Ovary (tissue), 7 donors: ENCODE measurements at regions not wholly inside any gene's neighbourhood (a gene's known extent, or its start where the extent isn't known, plus 50 kb on each side); places are given as distances from the start of the nearest gene placed in this dataset.

Experiments used
- DNase-seq, 5 donors: peaks; one replicate each; pipeline ENCODE4 v3.0.0-alpha.2; 2019 to 2020
- H3K27ac ChIP-seq, 2 donors: fragments of 200-600 bp; one replicate each; pipeline versions ENCODE4 v1.5.1 to v1.8.0; 2019 to 2022
- H3K27me3 ChIP-seq: fragments of 200-600 bp; one replicate; pipeline ENCODE4 v1.8.0; 2022
- H3K36me3 ChIP-seq: fragments of 200-600 bp; sonication (generic); one replicate; pipeline ENCODE4 v1.5.1; 2019
- H3K4me1 ChIP-seq: one replicate; pipeline ENCODE4 v1.8.1; 2013; ENCODE audit warnings: mild to moderate bottlenecking, moderate library complexity; ENCODE audit not compliant: insufficient read depth
- H3K4me3 ChIP-seq: fragments of 200-600 bp; sonication (generic); one replicate; pipeline ENCODE4 v1.5.1; 2017
- H3K9me3 ChIP-seq, 2 donors: fragments of 200-600 bp in 1 of 2; sonication (generic) in 1 of 2; one replicate each; pipeline versions ENCODE4 v1.5.1 to v1.8.1; 2013 to 2019; ENCODE audit warnings: mild to moderate bottlenecking in 1 of 2, moderate library complexity in 1 of 2
- CTCF ChIP-seq, 3 donors: fragments of 450-650 bp in 2 of 3; fragments of 200-600 bp in 1 of 3; IDR thresholded peaks; one replicate each; pipeline versions ENCODE4 v1.5.1 to v1.8.0; 2016 to 2022; ENCODE audit warnings: antibody characterized with exemption in 3 of 3, mild to moderate bottlenecking in 1 of 3
- EP300 ChIP-seq: sonication (generic); formaldehyde crosslinking; IDR thresholded peaks from one replicate; pipeline ENCODE4 v1.6.1; 2017; ENCODE audit warnings: antibody characterized with exemption
- POLR2A ChIP-seq: fragments of 450-650 bp; IDR thresholded peaks from one replicate; pipeline ENCODE4 v1.6.1; 2017; ENCODE audit warnings: antibody characterized with exemption, mild to moderate bottlenecking, moderate library complexity
- WGBS, 3 donors: extraction: QIAGEN DNeasy Blood & Tissue Kit in 1 of 3; methylation state at CpG; one replicate each; pipeline versions ENCODE4 v1.1.5 to v1.1.7; 2013 to 2017; 5-methylcytosine and 5-hydroxymethylcytosine counted together
- intact Hi-C, 4 donors: fragments of 100-400 bp; cut with DNase I; formaldehyde crosslinking; loops; one replicate each; pipeline versions ENCODE4 v1.11.0 to v1.15.1; 2022 to 2023
- donor health status: DM: no; HTN: no; CAD: no; lungs with moderate emphysema.
- donor health status: DM: no; HTN: no; CAD: no.
- donor health status: Bipolar disorder and iron deficiency.
- donor health status: DM: no; HTN: no; CAD: no.
- donor health status: DM: yes; HTN: yes; CAD: no.

- 64 to 79% (median 74%) methylated on average over 3 of the region's 3 CpGs for WGBS, 3 donors
- intact Hi-C loops = no loop called here
- H3K4me3 ChIP-seq = no peak overlapping the region
- H3K4me1 ChIP-seq = no peaks in the 10 kb centered on the region
- TF ChIP-seq CTCF (IDR thresholded peaks at IDR 0.05) (no peak), EP300 (no peak), POLR2A (no peak)
- no peaks in the 10 kb centered on the region for H3K27me3 ChIP-seq
- H3K9me3 ChIP-seq = no peaks in the 10 kb centered on the region
- DNase-seq = no peak
- no peak overlapping the region for H3K27ac ChIP-seq
- H3K36me3 ChIP-seq = no peaks in the 10 kb centered on the region
Measured at GRCh38 chr3:148197061-148197460, 500.6 kb upstream of the AGTR1 start.

- Histone ChIP-seq H3K4me3 (no peak overlapping the region), H3K9me3 (no peaks in the 10 kb centered on the region), H3K36me3 (no peaks in the 10 kb centered on the region), H3K27me3 (no peaks in the 10 kb centered on the region), H3K4me1 (no peaks in the 10 kb centered on the region), H3K27ac (no peak overlapping the region)
- TF ChIP-seq POLR2A = no peak
- TF ChIP-seq CTCF (IDR thresholded peaks at IDR 0.05) = no peak
- TF ChIP-seq EP300 = no peak
- intact Hi-C loops = no loop called here
- no peak for DNase-seq
- WGBS, 3 donors = 47 to 62% (median 50%) methylated on average over 1 of the region's 1 CpG
Measured at GRCh38 chr3:148202386-148202785, 495.3 kb upstream of the AGTR1 start.

- no peak overlapping the region for H3K4me3 ChIP-seq
- no peak overlapping the region for H3K27ac ChIP-seq
- no peaks in the 10 kb centered on the region for H3K4me1 ChIP-seq
- no peaks in the 10 kb centered on the region for H3K27me3 ChIP-seq
- intact Hi-C loops = no loop called here
- H3K9me3 ChIP-seq = no peaks in the 10 kb centered on the region
- WGBS, 3 donors = 52 to 58% (median 58%) methylated on average over 6 of the region's 6 CpGs
- TF ChIP-seq CTCF (IDR thresholded peaks at IDR 0.05) = no peak
- no peak for TF ChIP-seq POLR2A
- no peak for TF ChIP-seq EP300
- DNase-seq = no peak
- no peaks in the 10 kb centered on the region for H3K36me3 ChIP-seq
Measured at GRCh38 chr3:148203297-148204010, 494.2 kb upstream of the AGTR1 start.

- Histone ChIP-seq H3K27ac (no peak overlapping the region), H3K9me3 (no peaks in the 10 kb centered on the region), H3K4me1 (no peaks in the 10 kb centered on the region), H3K4me3 (no peak overlapping the region), H3K27me3 (no peaks in the 10 kb centered on the region), H3K36me3 (no peaks in the 10 kb centered on the region)
- no peak for TF ChIP-seq CTCF (IDR thresholded peaks at IDR 0.05)
- TF ChIP-seq EP300 = no peak
- no peak for TF ChIP-seq POLR2A
- WGBS, 3 donors = 32 to 59% (median 37%) methylated on average over 1 of the region's 1 CpG
- DNase-seq = no peak
- intact Hi-C loops = no loop called here
Measured at GRCh38 chr3:148204131-148204530, 493.6 kb upstream of the AGTR1 start.
